GM21526 (cell line): ENCODE measurements at regions not wholly inside any gene's neighbourhood (a gene's known extent, or its start where the extent isn't known, plus 50 kb on each side); places are given as distances from the start of the nearest gene placed in this dataset.

Source experiments
- ATAC-seq: cut with Tn5 transposase; IDR thresholded peaks from one replicate; pipeline ENCODE4 v1.9.1; 2021; ENCODE audit warnings: moderate library complexity; ENCODE audit not compliant: unreplicated experiment, low FRiP score

- no peak for ATAC-seq
Measured at GRCh38 chr4:176897226-176897625, 104.5 kb upstream of the VEGFC start.

- no peak for ATAC-seq
Measured at GRCh38 chr4:176898791-176899190, 106.1 kb upstream of the VEGFC start.

- peak; percentile 90 for ATAC-seq
Measured at GRCh38 chr4:176902710-176903323, 110.1 kb upstream of the VEGFC start.

- ATAC-seq, result no peak
Measured at GRCh38 chr4:176906709-176907108, 114.0 kb upstream of the VEGFC start.

- ATAC-seq, result no peak
Measured at GRCh38 chr4:176910646-176911045, 117.9 kb upstream of the VEGFC start.

- no peak for ATAC-seq
Measured at GRCh38 chr4:176919631-176920030, 126.9 kb upstream of the VEGFC start.

GRCh38 chr4:176920694-176921093 lies 128.0 kb upstream of the VEGFC start:
- no peak for ATAC-seq

- no peak for ATAC-seq
Measured at GRCh38 chr4:176921256-176921655, 128.5 kb upstream of the VEGFC start.

GRCh38 chr4:176924238-176924637 lies 131.5 kb upstream of the VEGFC start:
- ATAC-seq, result no peak

- ATAC-seq, result no peak
Measured at GRCh38 chr4:176925962-176926361, 133.2 kb upstream of the VEGFC start.

- no peak for ATAC-seq
Measured at GRCh38 chr4:176927117-176927516, 134.4 kb upstream of the VEGFC start.

GRCh38 chr4:176927664-176928063 lies 134.9 kb upstream of the VEGFC start:
- no peak for ATAC-seq

- ATAC-seq, result no peak
Measured at GRCh38 chr4:176939445-176939844, 146.7 kb upstream of the VEGFC start.

GRCh38 chr4:176945334-176945733 lies 152.6 kb upstream of the VEGFC start:
- no peak for ATAC-seq

- no peak for ATAC-seq
Measured at GRCh38 chr4:176949029-176949428, 156.3 kb upstream of the VEGFC start.

GRCh38 chr4:176953021-176953420 lies 160.3 kb upstream of the VEGFC start:
- ATAC-seq, result no peak

- no peak for ATAC-seq
Measured at GRCh38 chr4:176957353-176958118, 164.8 kb upstream of the VEGFC start.

GRCh38 chr4:176959980-176960379 lies 167.3 kb upstream of the VEGFC start:
- ATAC-seq, result no peak

- ATAC-seq, result no peak
Measured at GRCh38 chr4:176963121-176963520, 170.4 kb upstream of the VEGFC start.

GRCh38 chr4:176964116-176964691 lies 171.5 kb upstream of the VEGFC start:
- no peak for ATAC-seq

- no peak for ATAC-seq
Measured at GRCh38 chr4:176967586-176967985, 174.9 kb upstream of the VEGFC start.

GRCh38 chr4:176968094-176968493 lies 175.4 kb upstream of the VEGFC start:
- ATAC-seq, result no peak
